ENCODE measurements at regions not wholly inside any gene's neighbourhood (a gene's known extent, or its start where the extent isn't known, plus 50 kb on each side); places are given as distances from the start of the nearest gene placed in this dataset.

- TF ChIP-seq TAF1 (IDR thresholded peaks at IDR 0.05; ENCODE audit: borderline replicate concordance, insufficient read depth, low read length) (no peak), SIN3A (IDR thresholded peaks at IDR 0.05; ENCODE audit: borderline replicate concordance, insufficient read depth, low read length) (no peak), FOXP2 (optimal IDR thresholded peaks at IDR 0.05; ENCODE audit: borderline replicate concordance, extremely low read depth, extremely low read length, insufficient read depth) (no peak), POLR2AphosphoS5 (IDR thresholded peaks at IDR 0.05; ENCODE audit: low read depth, low read length) (no peak), REST (IDR thresholded peaks at IDR 0.05; ENCODE audit: insufficient read depth in 1 of 2, low read depth in 2 of 2, low read length in 2 of 2) (no peak)
Observed at GRCh38 chr15:98025237-98025636, 64.7 kb downstream of the ARRDC4 start.

- TF ChIP-seq FOXP2 (optimal IDR thresholded peaks at IDR 0.05; ENCODE audit: borderline replicate concordance, extremely low read depth, extremely low read length, insufficient read depth), result no peak
- no peak for TF ChIP-seq SIN3A (IDR thresholded peaks at IDR 0.05; ENCODE audit: borderline replicate concordance, insufficient read depth, low read length)
- no peak for TF ChIP-seq REST (IDR thresholded peaks at IDR 0.05; ENCODE audit: insufficient read depth in 1 of 2, low read depth in 2 of 2, low read length in 2 of 2)
- no peak for TF ChIP-seq POLR2AphosphoS5 (IDR thresholded peaks at IDR 0.05; ENCODE audit: low read depth, low read length)
- TF ChIP-seq TAF1 (IDR thresholded peaks at IDR 0.05; ENCODE audit: borderline replicate concordance, insufficient read depth, low read length), result no peak
Observed at GRCh38 chr15:98034731-98035130, 74.2 kb downstream of the ARRDC4 start.

- TF ChIP-seq REST (IDR thresholded peaks at IDR 0.05; ENCODE audit: insufficient read depth in 1 of 2, low read depth in 2 of 2, low read length in 2 of 2), result no peak
- no peak for TF ChIP-seq FOXP2 (optimal IDR thresholded peaks at IDR 0.05; ENCODE audit: borderline replicate concordance, extremely low read depth, extremely low read length, insufficient read depth)
- TF ChIP-seq TAF1 (IDR thresholded peaks at IDR 0.05; ENCODE audit: borderline replicate concordance, insufficient read depth, low read length), result no peak
- TF ChIP-seq POLR2AphosphoS5 (IDR thresholded peaks at IDR 0.05; ENCODE audit: low read depth, low read length), result no peak
- TF ChIP-seq SIN3A (IDR thresholded peaks at IDR 0.05; ENCODE audit: borderline replicate concordance, insufficient read depth, low read length), result no peak
Observed at GRCh38 chr15:98035134-98035533, 74.6 kb downstream of the ARRDC4 start.

GRCh38 chr15:98035577-98036010 lies 75.1 kb downstream of the ARRDC4 start:
- TF ChIP-seq SIN3A (IDR thresholded peaks at IDR 0.05; ENCODE audit: borderline replicate concordance, insufficient read depth, low read length) (no peak), FOXP2 (optimal IDR thresholded peaks at IDR 0.05; ENCODE audit: borderline replicate concordance, extremely low read depth, extremely low read length, insufficient read depth) (no peak)

- TF ChIP-seq TAF1 (IDR thresholded peaks at IDR 0.05; ENCODE audit: borderline replicate concordance, insufficient read depth, low read length), result no peak
- TF ChIP-seq POLR2AphosphoS5 (IDR thresholded peaks at IDR 0.05; ENCODE audit: low read depth, low read length), result no peak
- TF ChIP-seq REST (IDR thresholded peaks at IDR 0.05; ENCODE audit: insufficient read depth in 1 of 2, low read depth in 2 of 2, low read length in 2 of 2), result no peak
- no peak for TF ChIP-seq SIN3A (IDR thresholded peaks at IDR 0.05; ENCODE audit: borderline replicate concordance, insufficient read depth, low read length)
- no peak for TF ChIP-seq FOXP2 (optimal IDR thresholded peaks at IDR 0.05; ENCODE audit: borderline replicate concordance, extremely low read depth, extremely low read length, insufficient read depth)
Observed at GRCh38 chr15:98039596-98039995, 79.1 kb downstream of the ARRDC4 start.

All from PFSK-1 (cell line).